H9 (cell line): ENCODE measurements at regions not wholly inside any gene's neighbourhood (a gene's known extent, or its start where the extent isn't known, plus 50 kb on each side); places are given as distances from the start of the nearest gene placed in this dataset.

Experiments
- DNase-seq: peaks from one replicate; pipeline ENCODE4 v3.0.0-alpha.2; 2017
- H2AFZ ChIP-seq: one replicate; pipeline ENCODE4 v1.6.1; 2013; ENCODE audit warnings: mild to moderate bottlenecking, low read length, control low read depth, moderate library complexity
- H2AK5ac ChIP-seq: 2 replicates; pipeline ENCODE4 v1.6.1; 2013; ENCODE audit warnings: low read length, control low read depth, mixed read lengths; ENCODE audit not compliant: insufficient read length
- H2BK120ac ChIP-seq: one replicate; pipeline ENCODE4 v1.6.1; 2013; ENCODE audit warnings: low read depth, mild to moderate bottlenecking, low read length, control low read depth, inconsistent platforms; ENCODE audit not compliant: poor library complexity, severe bottlenecking
- H2BK12ac ChIP-seq: 2 replicates; pipeline ENCODE4 v1.6.1; 2013; ENCODE audit warnings: low read length, control low read depth, mixed read lengths, low read depth; ENCODE audit not compliant: insufficient read length
- H2BK15ac ChIP-seq: 2 replicates; pipeline ENCODE4 v1.6.1; 2013; ENCODE audit warnings: low read depth, low read length, control low read depth
- H2BK20ac ChIP-seq: one replicate; pipeline ENCODE4 v1.6.1; 2013; ENCODE audit warnings: low read depth, mild to moderate bottlenecking, low read length, control low read depth, inconsistent platforms; ENCODE audit not compliant: poor library complexity, severe bottlenecking
- H2BK5ac ChIP-seq: 2 replicates; pipeline ENCODE4 v1.6.1; 2013; ENCODE audit warnings: low read length, control low read depth, mixed read lengths; ENCODE audit not compliant: insufficient read length
- H3K14ac ChIP-seq: 2 replicates; pipeline ENCODE4 v1.6.1; 2013; ENCODE audit warnings: low read length, control low read depth; ENCODE audit not compliant: insufficient read depth
- H3K18ac ChIP-seq: 2 replicates; pipeline ENCODE4 v1.6.1; 2013; ENCODE audit warnings: low read depth, mild to moderate bottlenecking, mixed read lengths, low read length, control low read depth; ENCODE audit not compliant: insufficient read length
- H3K23ac ChIP-seq: 2 replicates; pipeline ENCODE4 v1.6.1; 2013; ENCODE audit warnings: low read length, control low read depth, mixed read lengths, low read depth; ENCODE audit not compliant: insufficient read length
- H3K23me2 ChIP-seq: 2 replicates; pipeline ENCODE4 v1.6.1; 2013; ENCODE audit warnings: low read depth, mild to moderate bottlenecking, mixed read lengths, low read length, control low read depth; ENCODE audit not compliant: insufficient read length, poor library complexity, severe bottlenecking
- H3K27ac ChIP-seq: 2 replicates; pipeline ENCODE4 v1.5.1; 2013; ENCODE audit warnings: low read length, control low read depth, mixed read lengths, low read depth; ENCODE audit not compliant: insufficient read length
- H3K27me3 ChIP-seq: 2 replicates; pipeline ENCODE4 v1.6.1; 2013; ENCODE audit warnings: low read length, control low read depth, inconsistent platforms; ENCODE audit not compliant: insufficient read depth
- H3K4ac ChIP-seq: 2 replicates; pipeline ENCODE4 v1.6.1; 2013; ENCODE audit warnings: low read depth, mild to moderate bottlenecking, control low read depth, inconsistent platforms, low read length, moderate library complexity
- H3K4me1 ChIP-seq: 2 replicates; pipeline ENCODE4 v1.6.1; 2013; ENCODE audit warnings: low read length, control low read depth, inconsistent platforms; ENCODE audit not compliant: insufficient read depth
- H3K4me2 ChIP-seq: 2 replicates; pipeline ENCODE4 v1.6.1; 2013; ENCODE audit warnings: low read length, control low read depth, mixed read lengths; ENCODE audit not compliant: insufficient read length, insufficient read depth
- H3K56ac ChIP-seq: 2 replicates; pipeline ENCODE4 v1.6.1; 2013; ENCODE audit warnings: low read depth, mild to moderate bottlenecking, mixed read lengths, low read length, control low read depth; ENCODE audit not compliant: insufficient read length
- H3K79me1 ChIP-seq: 2 replicates; pipeline ENCODE4 v1.6.1; 2013; ENCODE audit warnings: low read depth, mild to moderate bottlenecking, moderate library complexity, low read length, control low read depth, inconsistent platforms; ENCODE audit not compliant: insufficient read depth, poor library complexity, severe bottlenecking
- H3K79me2 ChIP-seq: 2 replicates; pipeline ENCODE4 v1.6.1; 2013; ENCODE audit warnings: low read length, control low read depth, inconsistent platforms; ENCODE audit not compliant: insufficient read depth
- H3K9ac ChIP-seq: 2 replicates; pipeline ENCODE4 v1.6.1; 2013; ENCODE audit warnings: low read length, control low read depth, mixed read lengths; ENCODE audit not compliant: insufficient read length; ENCODE audit errors: extremely low read depth
- H3K9me3 ChIP-seq: one replicate; pipeline ENCODE4 v1.6.1; 2013; ENCODE audit warnings: low read depth, low read length, inconsistent platforms; ENCODE audit not compliant: control insufficient read depth
- H3T11ph ChIP-seq: one replicate; pipeline ENCODE4 v1.6.1; 2013; ENCODE audit warnings: mild to moderate bottlenecking, low read length, control low read depth, inconsistent platforms
- H4K20me1 ChIP-seq: one replicate; pipeline ENCODE4 v1.6.1; 2013; ENCODE audit not compliant: control insufficient read depth, insufficient read length, insufficient read depth
- H4K5ac ChIP-seq: 2 replicates; pipeline ENCODE4 v1.6.1; 2013; ENCODE audit warnings: low read depth, mild to moderate bottlenecking, mixed read lengths, low read length, control low read depth; ENCODE audit not compliant: insufficient read length
- H4K8ac ChIP-seq: replicated peaks from 2 replicates; pipeline ENCODE4 v1.6.1; 2013; ENCODE audit warnings: low read length, control low read depth, mixed read lengths, low read depth; ENCODE audit not compliant: insufficient read length
- H4K91ac ChIP-seq: 2 replicates; pipeline ENCODE4 v1.6.1; 2013; ENCODE audit warnings: low read depth, mild to moderate bottlenecking, moderate library complexity, mixed read lengths, low read length, control low read depth; ENCODE audit not compliant: insufficient read length
- H3K27ac Mint-ChIP-seq, 3 experiments: 2 replicates in 2 of 3; 3 replicates in 1 of 3; pipeline ENCODE4 v1.8.0; 2020 to 2021; ENCODE audit warnings: mixed read lengths in 3 of 3, mild to moderate bottlenecking in 1 of 3, moderate library complexity in 1 of 3
- H3K27me3 Mint-ChIP-seq: 2 replicates; pipeline ENCODE4 v1.8.0; 2021; ENCODE audit warnings: low read depth, mild to moderate bottlenecking, moderate library complexity, mixed read lengths
- H3K36me3 Mint-ChIP-seq, 3 experiments: 2 replicates in 2 of 3; 3 replicates in 1 of 3; pipeline ENCODE4 v1.8.0; 2020 to 2021; ENCODE audit warnings: low read depth in 3 of 3, mixed read lengths in 3 of 3; ENCODE audit not compliant: insufficient read depth in 1 of 3
- H3K4me1 Mint-ChIP-seq, 2 experiments: 2 replicates each; pipeline ENCODE4 v1.8.0; 2020; ENCODE audit warnings: mixed read lengths in 2 of 2
- H3K4me3 Mint-ChIP-seq, 2 experiments: 2 replicates in 1 of 2; 3 replicates in 1 of 2; pipeline ENCODE4 v1.8.0; 2020 to 2021; ENCODE audit warnings: mild to moderate bottlenecking in 2 of 2, mixed read lengths in 2 of 2, moderate library complexity in 1 of 2
- H3K9me3 Mint-ChIP-seq, 2 experiments: 2 replicates in 1 of 2; 3 replicates in 1 of 2; pipeline ENCODE4 v1.8.0; 2020; ENCODE audit warnings: mild to moderate bottlenecking in 2 of 2, mixed read lengths in 2 of 2, moderate library complexity in 1 of 2
- WGBS: extraction: QIAGEN DNeasy Blood & Tissue Kit; methylation state at CpG from one replicate; pipeline ENCODE4 v1.1.7; 2013; ENCODE audit warnings: missing lambda C conversion rate, low lambda C conversion rate, mixed read lengths; ENCODE audit not compliant: insufficient read length; ENCODE audit errors: extremely low coverage; 5-methylcytosine and 5-hydroxymethylcytosine counted together
- TF ChIP-seq, protein P1 (sequence below): fragments of 200-600 bp; sonication (generic); conservative IDR thresholded peaks from 3 replicates; pipeline ENCODE4 v1.8.0; 2021; ENCODE audit warnings: antibody characterized with exemption, mild to moderate bottlenecking

DNA sequence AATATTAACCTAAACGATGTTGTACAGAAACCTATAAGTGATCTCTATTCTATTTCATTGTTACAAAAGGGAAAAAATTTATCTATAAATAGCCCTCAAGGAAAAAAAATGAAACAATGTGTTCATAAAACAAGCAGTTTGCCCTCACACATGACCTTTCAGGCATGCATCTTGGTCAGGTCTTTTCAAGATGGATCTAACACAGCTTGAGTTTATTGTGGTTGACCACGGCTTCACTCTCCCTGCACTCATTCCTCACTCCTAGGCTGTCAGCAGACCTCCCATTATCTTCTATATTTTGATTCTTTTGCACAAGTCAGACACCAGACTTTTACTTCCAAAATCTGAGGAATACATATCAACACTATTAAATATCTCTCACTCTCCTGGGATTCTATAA is 544.3 kb downstream of the KCNT2 start:
- Histone ChIP-seq H4K20me1 (no peaks in the 10 kb centered on the region), H4K5ac (no peak overlapping the region), H3K4ac (no peak overlapping the region), H3K14ac (no peak overlapping the region), H2BK12ac (no peak overlapping the region), H2BK120ac (no peak overlapping the region), H3K9ac (no peak overlapping the region), H3K23me2 (no peaks in the 10 kb centered on the region), H2BK5ac (no peak overlapping the region), H3K23ac (no peak overlapping the region), H4K91ac (no peak overlapping the region), H2BK20ac (no peak overlapping the region), H3K4me1 (no peaks in the 10 kb centered on the region), H2BK15ac (no peak overlapping the region), H4K8ac (no peak overlapping the region), H2AK5ac (no peak overlapping the region), H3K18ac (no peak overlapping the region), H3K56ac (no peak overlapping the region), H3K4me2 (no peak overlapping the region), H3T11ph (no peak overlapping the region), H2AFZ (no peak overlapping the region), H3K9me3 (no peaks in the 10 kb centered on the region), H3K27ac (no peak overlapping the region), H3K79me2 (no peaks in the 10 kb centered on the region), H3K27me3 (no peaks in the 10 kb centered on the region), H3K79me1 (no peaks in the 10 kb centered on the region)
- Mint-ChIP-seq H3K27me3 (no peaks in the 10 kb centered on the region), H3K9me3 (no peaks in the 10 kb centered on the region), H3K4me1 (peaks cover 3 to 4% of the 10 kb centered on the region in 2 experiments; a peak in 2 of 4 replicates), H3K27ac (no peak overlapping the region), H3K36me3 (no peaks in the 10 kb centered on the region), H3K4me3 (no peak overlapping the region)
- DNase-seq: no peak
- no CpG with 5 or more reads among the region's 2 CpGs for WGBS
- TF ChIP-seq, protein P1, sequence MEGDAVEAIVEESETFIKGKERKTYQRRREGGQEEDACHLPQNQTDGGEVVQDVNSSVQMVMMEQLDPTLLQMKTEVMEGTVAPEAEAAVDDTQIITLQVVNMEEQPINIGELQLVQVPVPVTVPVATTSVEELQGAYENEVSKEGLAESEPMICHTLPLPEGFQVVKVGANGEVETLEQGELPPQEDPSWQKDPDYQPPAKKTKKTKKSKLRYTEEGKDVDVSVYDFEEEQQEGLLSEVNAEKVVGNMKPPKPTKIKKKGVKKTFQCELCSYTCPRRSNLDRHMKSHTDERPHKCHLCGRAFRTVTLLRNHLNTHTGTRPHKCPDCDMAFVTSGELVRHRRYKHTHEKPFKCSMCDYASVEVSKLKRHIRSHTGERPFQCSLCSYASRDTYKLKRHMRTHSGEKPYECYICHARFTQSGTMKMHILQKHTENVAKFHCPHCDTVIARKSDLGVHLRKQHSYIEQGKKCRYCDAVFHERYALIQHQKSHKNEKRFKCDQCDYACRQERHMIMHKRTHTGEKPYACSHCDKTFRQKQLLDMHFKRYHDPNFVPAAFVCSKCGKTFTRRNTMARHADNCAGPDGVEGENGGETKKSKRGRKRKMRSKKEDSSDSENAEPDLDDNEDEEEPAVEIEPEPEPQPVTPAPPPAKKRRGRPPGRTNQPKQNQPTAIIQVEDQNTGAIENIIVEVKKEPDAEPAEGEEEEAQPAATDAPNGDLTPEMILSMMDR: no peak
